GM12878 (cell line): ENCODE measurements at regions not wholly inside any gene's neighbourhood (a gene's known extent, or its start where the extent isn't known, plus 50 kb on each side); places are given as distances from the start of the nearest gene placed in this dataset.

Experiments
- BCL3 ChIP-seq: IDR thresholded peaks from 2 replicates; pipeline ENCODE4 v1.6.1; 2011; ENCODE audit warnings: borderline replicate concordance, low read depth, mild to moderate bottlenecking, moderate library complexity, low read length; ENCODE audit not compliant: insufficient read depth, poor library complexity, severe bottlenecking
- CBX5 ChIP-seq: sonication (generic); IDR thresholded peaks from 2 replicates; pipeline ENCODE4 v1.6.1; 2016; ENCODE audit warnings: low read depth, moderate library complexity, mild to moderate bottlenecking, inconsistent platforms
- CEBPB ChIP-seq, 2 experiments: fragments of 150-350 bp in 1 of 2; IDR thresholded peaks; 2 replicates each; pipeline ENCODE4 v1.6.1; 2012 to 2014; ENCODE audit warnings: low read depth in 2 of 2, low read length in 2 of 2, borderline replicate concordance in 1 of 2, inconsistent platforms in 1 of 2
- CREB1 ChIP-seq: IDR thresholded peaks from 2 replicates; pipeline ENCODE4 v1.6.1; 2012; ENCODE audit warnings: low read depth, mild to moderate bottlenecking, inconsistent platforms
- CTCF ChIP-seq, 3 experiments: IDR thresholded peaks in 2 of 3; conservative IDR thresholded peaks in 1 of 3; 2 replicates each; pipeline ENCODE4 v1.5.1; 2011; ENCODE audit warnings: low read depth in 3 of 3, low read length in 3 of 3, mild to moderate bottlenecking in 3 of 3, control low read depth in 2 of 3, moderate library complexity in 2 of 3, inconsistent platforms in 1 of 3, mixed read lengths in 1 of 3; ENCODE audit not compliant: control insufficient read depth in 2 of 3, insufficient read depth in 1 of 3; ENCODE audit errors: extremely low read depth in 1 of 3
- CUX1 ChIP-seq: IDR thresholded peaks from 2 replicates; pipeline ENCODE4 v1.6.1; 2012; ENCODE audit warnings: improper control_type of control experiment, low read depth, low read length; ENCODE audit not compliant: insufficient replicate concordance
- POLR2A ChIP-seq: IDR thresholded peaks from 2 replicates; pipeline ENCODE4 v1.6.1; 2011; ENCODE audit warnings: low read depth, mild to moderate bottlenecking, low read length
- RELA ChIP-seq: fragments of 450-650 bp; IDR thresholded peaks from 2 replicates; pipeline ENCODE4 v1.8.0; 2014; ENCODE audit warnings: borderline replicate concordance; ENCODE audit not compliant: partially characterized antibody
- SMC3 ChIP-seq: IDR thresholded peaks from 2 replicates; pipeline ENCODE4 v1.6.1; 2011; ENCODE audit warnings: low read length, improper control_type of control experiment, borderline replicate concordance
- TCF12 ChIP-seq: IDR thresholded peaks from 2 replicates; pipeline ENCODE4 v1.6.1; 2011; ENCODE audit warnings: low read depth, mild to moderate bottlenecking, low read length
- USF2 ChIP-seq: IDR thresholded peaks from 2 replicates; pipeline ENCODE4 v1.6.1; 2011; ENCODE audit warnings: low read depth, low read length, improper control_type of control experiment, borderline replicate concordance
- ZNF274 ChIP-seq: IDR thresholded peaks from one replicate; pipeline ENCODE4 v1.8.0; 2011; ENCODE audit not compliant: insufficient read length, insufficient read depth
- ZZZ3 ChIP-seq: IDR thresholded peaks from 2 replicates; pipeline ENCODE4 v1.6.1; 2011; ENCODE audit warnings: low read depth; ENCODE audit not compliant: control insufficient read depth, insufficient read length

GRCh38 chr9:16294133-16294770 lies 576.2 kb downstream of the BNC2 start:
- TF ChIP-seq SMC3 (no peak), CUX1 (no peak), CEBPB (IDR thresholded peaks at IDR 0.05; ENCODE audit: borderline replicate concordance in 1 of 2, low read depth in 2 of 2, low read length in 2 of 2) (no peak), ZNF274 (no peak), CREB1 (no peak), CTCF (IDR thresholded peaks at IDR 0.05 in 2 of 3, conservative IDR thresholded peaks at IDR 0.05 in 1 of 3; ENCODE audit: control insufficient read depth in 2 of 3, extremely low read depth in 1 of 3, insufficient read depth in 1 of 3, low read depth in 3 of 3, low read length in 3 of 3) (no peak), BCL3 (no peak), RELA (no peak), ZZZ3 (no peak), TCF12 (no peak), POLR2A (no peak), USF2 (no peak), CBX5 (no peak)
